ENCODE measurements at regions not wholly inside any gene's neighbourhood (a gene's known extent, or its start where the extent isn't known, plus 50 kb on each side); places are given as distances from the start of the nearest gene placed in this dataset.

- no peak for DNase-seq (ENCODE audit: low spot score)
- intact Hi-C loops (cut with DNase I): no loop called here
These were observed 576.9 kb downstream of the TDRD15 start for GRCh38 chr2:21700644-21701043.

DNA sequence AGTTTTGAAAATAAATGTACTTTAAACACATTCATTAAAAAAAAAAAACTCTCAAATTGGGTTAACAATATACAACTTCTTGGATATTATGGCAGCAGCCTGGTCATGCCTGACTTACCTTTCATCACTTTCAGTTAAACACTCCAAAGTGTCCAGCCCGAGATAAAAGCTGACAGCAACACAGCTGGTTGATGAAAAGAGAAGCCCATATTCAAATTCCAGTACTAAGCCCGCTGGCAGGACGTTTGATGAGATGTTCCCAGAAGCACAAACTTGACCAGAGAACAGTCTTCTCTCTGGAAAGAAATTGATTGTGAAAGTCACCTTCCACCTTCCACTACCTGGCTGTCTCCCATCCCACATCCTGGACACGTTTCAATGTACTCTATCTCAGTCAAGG, 586.3 kb downstream of the TDRD15 start:
- intact Hi-C loops (cut with DNase I): no loop called here
- DNase-seq (ENCODE audit: low spot score): no peak

GRCh38 chr2:21710496-21710895, 586.7 kb downstream of the TDRD15 start:
- DNase-seq (ENCODE audit: low spot score): no peak

GRCh38 chr2:21715887-21716286, 592.1 kb downstream of the TDRD15 start:
- intact Hi-C loops (cut with DNase I): no loop called here
- DNase-seq (ENCODE audit: low spot score): no peak

More at GRCh38 chr2:21710496-21710895, 586.7 kb downstream of the TDRD15 start:
- intact Hi-C loops (cut with DNase I): no loop called here

- DNase-seq (ENCODE audit: low spot score): no peak
- intact Hi-C loops (cut with DNase I): no loop called here
These were observed 603.3 kb downstream of the TDRD15 start for GRCh38 chr2:21727101-21727500.

GRCh38 chr2:21728133-21728532, 604.4 kb downstream of the TDRD15 start:
- DNase-seq (ENCODE audit: low spot score): no peak
- intact Hi-C loops (cut with DNase I): no loop called here

DNA sequence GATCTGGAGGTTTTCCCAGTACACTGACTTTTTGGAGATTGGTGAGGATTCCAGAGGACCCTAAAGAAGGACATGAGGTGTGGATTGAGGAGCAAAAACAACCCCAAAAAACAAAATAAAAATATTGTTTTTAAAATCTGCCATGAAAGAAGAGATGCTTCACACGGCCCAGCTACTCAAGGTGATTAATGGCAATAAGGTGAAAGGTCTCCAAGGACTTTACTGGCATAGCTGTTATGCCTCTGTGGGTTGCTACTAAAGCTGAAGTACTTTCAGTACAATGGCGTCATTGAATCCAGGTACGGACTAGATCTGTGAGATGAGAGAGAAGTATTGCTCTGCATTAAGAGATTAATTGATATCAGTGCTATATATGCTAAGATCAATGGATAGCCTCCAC, 606.4 kb downstream of the TDRD15 start:
- no peak for DNase-seq (ENCODE audit: low spot score)
- intact Hi-C loops (cut with DNase I): no loop called here

DNA sequence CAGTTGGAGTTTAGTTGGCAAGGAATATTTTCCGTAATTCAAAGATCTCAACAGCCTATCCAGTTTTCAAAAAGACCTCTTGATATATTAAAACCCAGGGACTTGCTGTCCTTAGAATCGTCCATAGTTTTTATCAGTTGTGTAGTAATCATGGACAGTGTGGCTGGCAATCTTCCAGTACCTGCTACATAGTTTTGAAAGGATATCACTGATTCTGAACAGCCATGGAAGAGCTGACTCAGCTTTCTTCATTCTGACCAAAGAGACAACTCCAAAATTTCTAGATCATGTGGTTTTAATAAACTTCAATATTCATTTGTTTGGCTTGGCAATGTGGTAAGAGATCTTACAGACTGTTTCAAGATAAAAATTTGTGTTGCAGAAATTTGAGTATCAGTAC, 616.7 kb downstream of the TDRD15 start:
- intact Hi-C loops (cut with DNase I): no loop called here
- no peak for DNase-seq (ENCODE audit: low spot score)

GRCh38 chr2:21746499-21746898, 622.7 kb downstream of the TDRD15 start:
- intact Hi-C loops (cut with DNase I): no loop called here
- DNase-seq (ENCODE audit: low spot score): no peak

DNA sequence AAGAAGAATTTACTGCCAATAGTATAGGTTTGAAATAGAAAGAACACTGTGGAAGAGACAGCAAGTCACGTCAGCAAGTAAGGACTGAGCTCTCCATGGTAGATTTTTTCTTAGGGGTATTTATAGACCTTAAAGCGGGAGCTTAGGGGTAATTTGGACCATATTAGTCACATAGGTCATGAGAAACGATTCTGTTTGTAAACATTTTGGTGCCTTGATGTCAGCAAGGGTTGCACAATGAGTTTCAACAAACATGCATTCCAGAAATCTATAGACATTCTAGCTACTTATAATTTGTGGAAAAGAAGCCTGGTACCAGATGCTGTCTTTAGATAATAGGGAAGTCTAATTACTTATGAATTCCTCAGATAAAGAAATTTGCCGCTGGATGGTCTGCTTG, 624.7 kb downstream of the TDRD15 start:
- intact Hi-C loops (cut with DNase I): no loop called here

DNA sequence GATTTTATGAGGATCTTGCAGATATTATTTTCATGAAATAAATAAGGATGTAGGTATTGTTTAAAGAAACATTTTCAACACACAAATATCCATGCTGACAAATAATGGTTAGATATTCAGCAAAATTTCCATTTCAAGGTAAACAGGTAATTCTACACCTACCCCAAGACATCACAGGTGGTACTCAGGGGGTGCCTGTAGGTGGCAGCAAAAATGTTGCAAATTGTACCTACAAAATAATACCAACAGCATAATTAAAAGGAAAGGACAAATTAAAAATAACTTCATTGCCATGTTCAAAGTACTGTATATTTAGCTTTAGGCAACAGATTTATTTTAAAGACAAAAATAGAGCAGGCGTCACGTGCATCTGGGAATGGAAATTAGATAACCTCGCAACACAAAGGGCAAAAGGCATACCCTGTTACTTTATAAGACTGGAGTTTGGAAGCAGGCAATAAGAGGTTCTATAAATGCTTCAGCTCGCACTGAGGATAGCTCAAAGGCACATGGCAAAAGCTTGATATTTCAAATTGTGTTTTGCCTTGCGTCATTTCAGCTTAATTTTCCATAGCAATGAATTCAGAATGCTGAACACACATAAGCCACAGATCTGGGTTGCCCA, 630.5 kb downstream of the TDRD15 start:
- DNase-seq (ENCODE audit: low spot score): no peak
- intact Hi-C loops (cut with DNase I): no loop called here

More for the DNA sequence above, 624.7 kb downstream of the TDRD15 start:
- no peak for DNase-seq (ENCODE audit: low spot score)

GRCh38 chr2:21757805-21758430, 634.1 kb downstream of the TDRD15 start:
- DNase-seq (ENCODE audit: low spot score): no peak
- intact Hi-C loops (cut with DNase I): no loop called here

DNA sequence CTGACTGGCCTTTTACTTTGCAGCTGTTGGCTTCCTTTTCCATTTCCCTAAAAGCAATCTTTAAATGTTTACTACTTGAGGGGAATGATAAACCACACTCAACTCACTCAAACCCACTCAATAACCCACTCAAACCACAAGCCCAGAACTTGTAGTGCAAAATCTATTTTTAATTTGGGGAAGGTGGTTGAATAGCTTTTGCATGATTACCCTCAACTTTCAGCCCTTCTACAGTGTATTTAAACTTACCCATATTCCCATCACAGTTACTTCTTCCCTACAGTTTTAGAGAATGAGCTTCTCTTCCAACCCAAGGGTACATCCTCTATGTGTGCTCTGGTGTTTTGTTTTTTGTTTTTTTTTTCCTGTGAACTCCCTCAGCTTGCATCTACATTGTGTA, 636.1 kb downstream of the TDRD15 start:
- DNase-seq (ENCODE audit: low spot score): no peak
- intact Hi-C loops (cut with DNase I): no loop called here

- no peak for DNase-seq (ENCODE audit: low spot score)
- intact Hi-C loops (cut with DNase I): no loop called here
These were observed 637.6 kb downstream of the TDRD15 start for GRCh38 chr2:21761361-21761760.

- DNase-seq (ENCODE audit: low spot score): no peak
- intact Hi-C loops (cut with DNase I): no loop called here
These were observed 639.7 kb downstream of the TDRD15 start for GRCh38 chr2:21763501-21763900.

DNA sequence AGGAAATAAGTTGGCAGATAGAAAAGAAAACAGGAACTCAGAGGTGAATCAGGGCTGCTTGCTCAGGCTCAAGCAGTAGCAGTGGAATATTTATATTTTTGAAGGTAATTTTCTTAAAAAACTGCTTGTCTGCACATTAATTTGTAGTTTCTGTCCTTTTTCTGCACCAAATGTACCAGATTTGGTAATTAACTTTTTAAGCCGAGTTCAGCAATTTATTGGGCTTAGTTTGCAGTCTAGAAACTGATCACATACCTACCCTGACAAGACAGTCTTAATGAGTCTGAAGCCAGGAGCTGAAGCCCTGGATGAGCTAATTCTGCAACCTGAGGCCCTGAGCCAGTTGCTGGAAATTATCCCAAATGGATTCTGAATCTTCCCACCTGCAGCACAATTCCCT, 647.0 kb downstream of the TDRD15 start:
- intact Hi-C loops (cut with DNase I): no loop called here
- no peak for DNase-seq (ENCODE audit: low spot score)

DNA sequence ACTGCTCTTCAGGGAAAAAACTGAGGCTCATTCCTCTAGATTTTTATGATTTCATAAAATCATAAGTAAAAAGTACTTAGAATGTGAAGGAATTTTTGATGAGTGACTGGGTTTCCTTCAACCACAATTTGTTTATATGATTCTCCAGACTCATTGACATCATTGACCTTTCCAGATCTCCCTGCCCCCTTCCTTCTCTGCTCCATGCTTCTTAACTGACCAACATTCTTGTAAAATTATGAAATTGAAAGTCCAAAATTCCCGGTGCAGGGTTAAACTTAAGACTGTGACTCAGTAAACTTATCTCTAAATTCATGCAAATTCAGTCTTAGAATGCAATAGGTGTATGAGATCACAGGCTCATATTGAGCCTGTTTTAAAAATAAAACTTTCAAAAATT, 648.9 kb downstream of the TDRD15 start:
- intact Hi-C loops (cut with DNase I): loop anchor here in 1 of 2 donors (2.0 kb wide), 1 partner anchor 18 kb away; no protein-coding TSS in a partner anchor
- no peak for DNase-seq (ENCODE audit: low spot score)

GRCh38 chr2:21773168-21773567, 649.4 kb downstream of the TDRD15 start:
- no peak for DNase-seq (ENCODE audit: low spot score)
- intact Hi-C loops (cut with DNase I): loop anchor here in 1 of 2 donors (2.0 kb wide), 1 partner anchor 18 kb away; no protein-coding TSS in a partner anchor

DNA sequence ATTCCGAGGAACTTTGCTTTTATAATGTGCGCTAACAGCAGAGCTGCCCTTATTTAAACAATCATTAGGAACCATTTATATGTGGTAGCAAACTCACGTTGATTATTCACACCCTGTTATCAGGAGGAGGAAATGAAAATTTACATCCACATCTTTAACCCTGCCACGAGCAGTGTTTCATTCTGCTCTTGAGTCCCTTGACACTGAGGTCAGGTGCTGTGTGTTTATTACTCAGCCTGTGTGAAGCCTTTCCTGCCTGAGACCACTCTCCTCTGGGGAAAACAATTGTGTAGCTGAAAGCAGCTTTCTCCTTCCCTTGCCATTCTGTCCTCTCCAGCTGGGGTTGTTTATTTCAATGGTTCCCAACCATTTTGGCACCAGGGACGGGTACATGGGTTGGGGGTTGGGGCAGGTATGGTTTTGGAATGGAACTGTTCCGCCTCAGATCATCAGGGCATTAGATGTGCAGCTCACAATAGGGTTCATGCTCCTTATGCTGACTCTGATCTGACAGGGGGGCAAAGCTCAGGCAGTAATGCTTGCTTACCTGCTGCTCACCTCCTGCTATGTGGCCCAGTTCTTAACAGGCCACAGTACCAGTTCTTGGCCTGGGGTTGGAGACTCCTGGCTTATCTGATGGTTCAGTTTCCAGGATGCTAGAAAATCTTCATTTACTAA, 651.1 kb downstream of the TDRD15 start:
- intact Hi-C loops (cut with DNase I): no loop called here
- DNase-seq (ENCODE audit: low spot score): no peak

DNA sequence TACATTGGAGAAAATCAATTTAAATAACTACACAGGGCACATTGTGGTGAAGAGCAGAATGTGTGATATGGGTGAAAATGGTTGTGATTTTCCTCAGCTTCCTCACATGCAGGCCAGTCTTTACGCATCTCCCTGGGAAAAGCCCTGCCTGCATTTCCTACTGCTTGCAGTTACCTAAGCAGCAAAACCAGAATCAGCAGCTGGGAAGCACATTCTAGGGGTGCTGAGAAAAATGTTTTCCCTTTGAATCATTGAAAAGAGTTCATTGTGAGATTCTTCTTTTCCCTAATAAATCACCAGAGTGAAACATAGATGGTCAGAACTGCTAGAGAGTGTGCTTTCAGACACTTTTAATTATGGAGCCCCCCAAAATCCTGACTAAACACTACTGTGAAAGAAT, 656.0 kb downstream of the TDRD15 start:
- intact Hi-C loops (cut with DNase I): no loop called here
- DNase-seq (ENCODE audit: low spot score): no peak

GRCh38 chr2:21781962-21782361, 658.2 kb downstream of the TDRD15 start:
- DNase-seq (ENCODE audit: low spot score): no peak
- intact Hi-C loops (cut with DNase I): no loop called here
